ENCODE measurements at regions not wholly inside any gene's neighbourhood (a gene's known extent, or its start where the extent isn't known, plus 50 kb on each side); places are given as distances from the start of the nearest gene placed in this dataset.

DNA sequence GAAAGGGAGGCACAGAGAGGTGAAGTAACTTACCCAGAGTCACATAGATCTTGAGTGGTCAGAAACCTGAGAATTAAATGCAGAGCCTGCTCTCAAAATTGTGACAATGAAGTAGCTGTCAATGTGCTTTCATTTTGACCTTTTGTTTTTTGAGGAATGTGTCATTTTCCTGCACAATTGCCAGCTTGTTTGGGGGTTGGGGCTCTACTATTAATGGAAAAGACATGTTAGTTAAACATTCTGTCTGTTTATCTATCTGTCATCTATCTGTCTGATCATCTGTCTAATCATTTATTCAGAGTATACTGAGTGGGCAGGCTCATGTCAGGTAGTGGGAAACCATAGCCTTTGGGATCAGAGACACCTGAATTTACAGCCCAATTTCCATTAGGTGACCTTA is 428.4 kb downstream of the TSN start:
- DNase-seq: no peak

DNA sequence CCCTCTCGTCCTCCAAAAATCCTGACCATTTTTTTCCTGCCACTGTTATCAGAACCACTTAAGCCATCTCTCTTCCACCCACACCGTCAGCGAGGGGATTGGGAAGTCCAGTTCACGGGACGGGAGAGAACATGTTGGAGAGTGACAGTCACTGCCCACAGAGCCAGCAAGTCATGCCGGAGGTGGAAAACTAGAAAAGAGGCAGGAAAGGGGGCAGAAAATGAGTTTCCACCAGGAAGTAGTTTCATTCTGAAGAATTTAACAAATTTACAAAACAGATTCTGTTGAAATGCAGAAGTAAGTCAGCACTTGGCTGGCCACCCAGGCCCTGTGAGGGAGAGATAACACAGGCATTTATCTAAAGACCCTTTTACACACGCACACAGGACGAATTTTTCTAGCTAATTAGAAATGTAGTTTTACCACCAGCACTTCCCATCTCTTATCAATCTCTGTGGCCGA is 431.3 kb downstream of the TSN start:
- no peak for DNase-seq

DNA sequence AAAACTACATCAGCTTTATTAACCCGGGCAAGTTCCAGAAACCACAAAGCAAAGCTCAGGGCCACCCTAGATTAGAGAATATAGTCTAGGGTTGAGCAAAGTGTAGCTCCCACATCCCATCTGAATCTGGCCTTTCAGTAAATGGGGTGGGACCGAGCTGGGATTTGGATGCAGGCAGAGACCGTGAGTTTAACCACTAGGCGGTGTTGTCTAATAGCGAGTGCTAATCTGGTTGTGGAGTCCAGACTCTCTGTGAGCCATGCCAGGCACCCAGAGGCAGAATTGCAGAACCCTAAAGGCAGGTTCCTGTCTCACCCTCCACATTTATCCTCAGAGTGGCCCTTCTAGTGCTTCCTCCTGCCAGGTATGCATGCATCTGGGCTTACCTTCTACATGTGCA is 435.9 kb downstream of the TSN start:
- peak; percentile 38 for DNase-seq

DNA sequence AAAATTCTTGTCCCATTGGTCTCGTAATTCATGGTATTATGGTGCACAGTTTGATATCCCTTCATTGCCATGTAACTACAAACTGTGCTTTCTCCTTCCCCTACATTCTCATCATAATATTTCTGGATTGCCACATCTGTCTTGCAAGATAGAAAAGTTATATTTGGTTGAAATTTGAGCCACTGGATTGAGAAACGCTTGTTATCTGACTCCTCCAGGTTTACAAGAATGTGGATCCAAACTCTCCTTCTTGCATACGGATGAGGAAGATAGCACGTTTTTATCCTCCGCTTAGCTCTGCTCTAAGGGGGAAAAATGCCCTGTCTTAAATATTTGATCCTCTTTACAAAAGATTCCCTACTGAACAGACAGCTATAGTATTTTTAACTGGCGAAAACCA is 438.2 kb downstream of the TSN start:
- no peak for DNase-seq

DNA sequence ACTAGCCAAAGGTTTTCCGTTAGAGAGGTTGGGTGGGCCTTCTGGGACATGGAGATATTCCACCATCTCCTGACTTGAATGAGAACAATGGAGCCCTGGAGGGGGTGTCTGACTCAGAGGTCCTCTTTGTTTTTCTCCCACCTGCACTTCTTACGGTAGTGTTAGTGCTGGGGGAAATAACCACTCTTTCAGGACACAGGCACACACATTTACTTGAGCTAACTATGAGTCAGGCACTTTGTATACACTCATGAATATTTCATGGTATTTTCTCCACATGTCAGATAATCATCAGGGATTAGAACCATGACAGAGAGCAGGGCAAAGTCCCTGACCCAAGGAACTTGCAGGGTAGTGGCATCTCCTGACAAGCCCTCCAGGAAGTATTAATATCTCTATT is 439.1 kb downstream of the TSN start:
- no peak for DNase-seq

DNA sequence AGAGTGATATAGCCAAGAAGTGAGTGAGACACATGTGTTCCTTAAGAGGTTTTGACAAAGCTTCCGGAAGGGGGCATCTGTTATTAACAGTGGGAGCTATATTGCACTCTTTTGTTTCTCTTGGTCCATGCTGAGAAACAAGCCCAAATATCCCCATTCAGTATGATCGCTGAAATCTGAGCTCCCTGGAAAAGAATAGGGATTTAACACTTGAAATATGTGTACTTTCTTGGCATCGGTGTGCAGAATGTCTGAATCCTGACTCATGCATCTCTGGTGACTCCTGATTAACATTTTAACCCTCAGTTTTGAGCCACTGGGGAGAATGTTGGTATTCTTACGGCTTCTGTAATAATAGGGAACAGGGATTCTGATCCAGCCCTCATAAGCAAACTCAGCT is 448.1 kb downstream of the TSN start:
- DNase-seq: peak; percentile 83

DNA sequence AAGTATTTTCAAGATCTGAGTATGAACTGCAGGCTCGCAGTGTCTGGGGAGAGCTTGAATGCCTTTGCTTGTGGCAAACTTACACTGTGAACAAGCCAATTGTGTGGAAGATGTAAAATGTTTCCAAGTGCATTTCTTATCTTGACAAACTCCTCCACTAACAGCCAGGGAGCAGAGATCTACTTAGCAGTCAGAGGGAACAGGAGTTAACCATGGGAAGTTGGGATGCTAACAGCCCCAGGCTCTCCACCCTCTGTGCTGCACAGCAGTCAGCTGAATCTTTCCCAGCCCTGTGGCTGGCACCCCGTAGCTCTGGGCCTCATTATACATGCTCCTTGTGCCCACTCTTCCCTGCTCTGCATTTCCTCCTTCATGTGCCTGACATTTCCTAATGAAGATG is 450.2 kb downstream of the TSN start:
- DNase-seq: no peak

DNA sequence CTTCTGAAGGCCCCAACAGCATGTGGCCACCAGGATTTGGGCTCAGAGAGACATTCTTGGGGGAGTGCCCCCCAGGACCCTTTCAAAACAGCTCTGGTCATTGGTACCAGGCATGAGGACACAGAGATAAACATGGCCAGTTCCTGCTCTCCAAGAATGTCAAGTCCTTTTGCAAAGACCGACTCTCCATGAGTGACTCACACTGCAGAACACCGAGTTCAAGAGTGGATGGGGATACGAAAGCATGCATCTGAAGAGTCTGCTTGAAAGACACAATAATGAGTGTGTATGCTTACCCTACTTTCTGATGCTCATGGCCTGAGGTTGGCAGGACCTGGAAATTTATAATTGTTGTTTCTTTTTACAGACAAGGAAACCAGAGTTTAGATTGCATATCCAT is 450.6 kb downstream of the TSN start:
- DNase-seq: no peak

DNA sequence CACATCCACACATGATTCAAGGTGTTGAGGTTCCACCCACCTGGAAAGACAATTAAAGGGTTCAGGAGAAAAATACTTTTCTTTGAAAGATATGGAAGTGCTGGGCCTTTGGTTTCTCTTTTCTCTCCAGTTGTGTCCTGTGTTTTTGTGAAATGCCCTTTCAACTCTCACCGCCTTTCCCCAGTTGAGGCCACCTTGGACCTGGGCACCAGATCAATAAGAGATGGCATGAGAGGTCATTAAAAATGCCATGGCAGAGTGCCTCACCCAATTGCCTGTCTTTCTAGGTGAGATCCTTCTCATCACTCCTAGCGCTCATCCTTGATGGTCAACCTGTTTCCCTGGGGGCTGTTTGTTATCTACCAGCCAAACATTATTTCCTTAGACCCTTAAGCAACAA is 453.9 kb downstream of the TSN start:
- no peak for DNase-seq

DNA sequence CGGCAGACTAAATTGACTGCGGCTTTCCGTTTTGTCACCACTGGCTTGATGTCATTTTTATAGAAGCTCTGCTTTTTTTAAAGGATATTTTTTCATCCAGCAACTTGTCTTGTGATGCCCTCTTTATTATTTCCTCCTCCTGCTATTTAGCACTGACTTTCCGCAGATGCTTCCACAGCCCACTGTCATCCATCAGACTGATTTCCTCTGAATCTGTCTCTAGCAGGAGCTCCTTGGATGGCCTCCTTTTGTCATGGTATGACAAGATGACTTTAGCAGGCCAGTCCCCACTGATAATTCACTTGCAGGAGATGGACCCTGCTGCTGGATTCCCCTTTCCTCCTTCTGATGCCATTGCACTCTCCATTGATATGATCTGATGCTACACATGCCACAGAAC is 454.6 kb downstream of the TSN start:
- DNase-seq: no peak

DNA sequence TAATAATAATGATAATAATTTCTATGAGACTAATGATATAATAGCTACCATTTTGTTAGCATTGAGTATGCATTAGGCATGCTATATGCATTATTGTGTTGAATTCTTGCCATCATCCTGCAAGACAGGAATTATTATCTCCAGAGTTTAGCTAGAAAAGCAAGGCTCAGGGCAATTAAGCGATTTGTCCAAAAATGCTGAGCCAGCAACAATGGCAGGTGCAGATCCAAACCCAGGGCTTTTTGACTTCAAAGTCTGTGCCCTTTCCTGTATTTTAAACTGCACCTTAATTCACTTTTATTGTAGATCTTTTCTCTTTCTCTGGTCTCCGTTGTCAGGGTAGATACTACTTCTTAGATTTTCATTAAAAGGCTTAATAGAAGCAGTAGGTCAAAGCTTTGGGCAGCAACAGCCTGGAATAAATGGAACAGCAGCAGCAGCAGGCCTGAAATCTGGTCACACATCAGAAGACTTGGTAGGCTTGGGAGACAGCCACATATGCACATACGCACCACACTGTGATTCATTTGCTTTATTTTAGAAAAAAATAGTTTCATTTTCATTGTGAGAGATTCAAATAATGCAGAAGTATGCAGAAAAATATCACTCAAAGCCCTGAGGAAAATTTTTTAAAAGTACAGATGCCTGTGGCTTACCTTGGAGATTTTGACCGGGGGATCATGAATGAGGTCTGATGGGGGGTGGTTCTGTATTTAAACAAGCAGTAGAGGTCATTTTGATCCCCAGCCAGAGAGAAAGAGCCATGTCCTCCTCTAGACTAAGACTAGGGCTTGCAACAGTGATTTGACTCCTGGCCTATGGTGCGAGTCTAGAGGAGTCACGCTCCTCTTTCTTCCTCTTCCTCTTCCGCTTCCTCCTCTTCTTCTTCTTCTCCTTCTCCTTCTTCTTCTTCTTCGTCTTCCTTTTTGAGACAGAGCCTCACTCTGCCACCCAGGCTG is 455.7 kb downstream of the TSN start:
- no peak for DNase-seq

DNA sequence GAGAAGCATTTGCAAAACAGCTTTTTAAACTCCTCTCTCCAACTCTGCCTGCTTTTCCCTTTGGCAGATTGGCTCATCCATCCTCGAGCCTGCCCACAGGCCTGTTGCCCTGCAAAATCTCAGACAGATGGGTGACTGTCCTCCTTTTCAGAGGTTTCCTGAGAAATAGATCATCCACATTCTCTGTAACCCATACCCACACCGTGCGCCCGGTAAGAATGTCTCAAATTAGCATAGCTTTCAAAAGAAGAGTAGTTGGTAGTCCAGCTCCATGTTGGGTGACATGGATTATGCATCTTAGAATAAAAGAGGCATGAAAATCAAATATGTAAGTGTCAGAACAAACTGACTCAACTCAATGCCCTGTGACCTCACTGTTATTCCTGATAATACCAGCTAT is 457.9 kb downstream of the TSN start:
- DNase-seq: no peak

DNA sequence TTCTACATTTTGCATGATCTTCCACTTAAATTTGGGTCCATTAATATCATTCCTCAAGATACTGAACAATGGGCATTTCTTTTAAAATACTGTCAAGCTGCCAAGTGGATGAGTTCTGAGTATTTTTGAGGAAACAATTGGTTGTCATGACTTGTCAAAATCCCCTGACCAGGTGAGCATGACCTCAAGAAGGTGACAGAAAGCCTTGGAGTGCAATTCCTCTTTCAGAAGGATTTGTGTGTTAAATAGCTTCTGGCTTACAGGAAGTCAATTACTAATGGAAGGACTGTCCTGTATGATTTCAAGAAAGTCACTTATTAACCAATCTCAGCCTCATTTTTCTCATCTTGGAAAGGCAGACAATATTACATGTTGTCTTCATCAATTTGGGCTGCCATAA is 460.6 kb downstream of the TSN start:
- DNase-seq: no peak

DNA sequence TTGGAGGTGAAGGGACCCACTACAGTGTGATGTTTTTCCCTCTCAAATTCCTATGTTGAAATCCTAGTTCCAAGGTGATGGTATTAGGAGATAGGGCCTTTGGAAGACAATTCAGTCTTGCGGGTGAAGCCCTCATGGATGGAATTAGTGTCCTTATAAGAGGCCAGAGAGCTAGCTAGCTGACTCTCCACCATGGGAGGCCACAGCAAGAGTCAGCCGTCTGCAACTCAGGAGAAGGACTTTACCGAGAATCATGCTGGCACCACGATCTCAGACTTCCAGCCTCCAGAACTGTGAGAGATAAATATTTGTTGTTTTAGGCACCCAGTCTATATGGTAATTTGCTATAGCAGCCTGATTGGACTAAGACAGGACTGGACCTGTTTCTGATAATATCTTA is 461.4 kb downstream of the TSN start:
- DNase-seq: no peak

DNA sequence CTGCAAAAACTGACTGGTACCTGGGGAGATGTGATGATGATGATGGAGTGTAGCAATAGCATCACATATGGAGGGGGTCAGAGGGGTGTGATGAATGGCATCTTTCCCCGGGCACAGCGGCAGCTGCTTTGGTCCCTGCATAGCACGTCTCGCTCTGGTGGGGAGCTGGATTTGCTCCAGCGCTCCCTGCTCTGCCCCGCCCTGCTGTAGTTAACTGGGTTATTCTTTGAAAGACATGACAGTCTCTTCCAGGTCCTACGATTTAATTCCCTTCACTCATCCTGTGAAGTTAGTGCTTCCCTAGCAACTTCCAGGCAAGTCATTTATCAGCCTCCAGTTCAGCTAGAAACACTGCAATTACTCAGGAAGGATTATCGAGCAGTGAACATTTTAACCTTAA is 463.1 kb downstream of the TSN start:
- peak; percentile 25 for DNase-seq

DNA sequence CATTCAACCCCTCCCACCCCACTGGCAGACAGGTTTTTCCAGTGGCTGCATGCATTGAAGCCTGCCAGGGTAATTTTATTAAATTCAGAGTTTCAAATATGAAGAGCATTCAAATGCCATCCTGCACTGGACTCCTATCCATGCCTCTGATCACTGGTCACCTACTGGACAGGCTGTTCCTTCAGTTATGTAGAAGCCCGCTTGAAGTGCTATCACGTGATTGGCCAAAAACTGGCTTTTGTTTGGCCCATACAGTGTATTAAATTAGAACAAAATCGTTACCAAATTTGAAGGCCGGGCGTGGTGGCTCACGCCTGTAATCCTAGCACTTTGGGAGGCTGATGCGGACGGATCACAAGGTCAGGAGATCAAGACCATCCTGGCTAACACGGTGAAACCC is 464.1 kb downstream of the TSN start:
- DNase-seq: no peak

DNA sequence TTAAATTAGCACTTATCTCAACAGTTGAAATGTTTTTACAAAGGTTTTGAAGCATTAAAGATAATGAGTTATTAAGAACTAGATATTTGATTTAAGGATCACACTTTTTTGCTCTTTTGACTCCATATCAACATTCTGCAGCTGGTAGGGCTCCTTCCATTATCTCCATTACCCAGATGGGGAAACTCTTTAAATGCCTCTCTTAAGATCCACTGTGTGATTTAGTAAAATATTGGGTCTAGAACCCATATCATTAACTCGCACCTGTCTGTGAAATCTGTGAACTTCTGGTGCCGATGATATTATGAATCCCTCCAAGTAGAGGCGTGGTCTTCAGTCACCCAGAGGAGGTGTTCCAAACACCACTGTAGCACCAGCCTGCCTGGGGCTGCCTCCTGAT is 466.2 kb downstream of the TSN start:
- no peak for DNase-seq

DNA sequence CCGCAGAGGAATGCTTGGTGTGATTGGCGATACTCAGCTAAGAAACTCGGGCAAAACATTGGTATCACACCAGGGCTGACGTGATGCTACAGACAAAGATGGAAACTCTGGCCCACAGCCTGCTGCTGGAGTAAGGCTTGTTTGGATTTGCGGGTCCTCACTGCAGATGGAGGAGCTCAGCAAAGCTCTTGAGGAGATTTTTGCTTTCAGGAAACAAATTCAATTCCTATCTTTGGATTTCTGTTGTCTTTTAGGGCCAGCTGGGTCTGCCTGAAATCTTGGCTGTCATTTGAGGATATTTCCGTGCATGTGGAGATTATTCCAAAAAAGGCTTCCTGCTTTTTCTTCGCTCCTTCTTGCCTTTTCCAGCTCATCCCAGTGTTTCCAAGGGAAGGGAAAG is 475.8 kb downstream of the TSN start:
- DNase-seq: no peak

DNA sequence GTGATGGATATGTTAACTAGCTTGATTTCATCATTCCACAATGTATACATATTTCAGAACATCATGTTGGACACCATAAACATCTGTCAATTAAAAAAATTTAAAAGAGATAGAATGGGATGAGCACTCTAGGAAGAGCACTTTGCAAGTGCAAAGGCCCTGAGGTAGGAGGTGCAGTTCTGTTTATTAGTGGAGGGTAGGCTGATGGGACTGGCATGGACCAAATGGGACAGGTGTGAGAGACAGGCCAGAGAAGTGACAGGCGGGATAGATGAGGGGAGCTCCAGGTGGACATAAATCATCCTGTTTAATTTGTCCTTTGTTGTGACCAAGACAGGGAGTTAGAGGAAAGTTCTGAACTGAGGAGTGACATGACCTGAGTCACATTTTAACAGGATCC is 477.9 kb downstream of the TSN start:
- DNase-seq: no peak

DNA sequence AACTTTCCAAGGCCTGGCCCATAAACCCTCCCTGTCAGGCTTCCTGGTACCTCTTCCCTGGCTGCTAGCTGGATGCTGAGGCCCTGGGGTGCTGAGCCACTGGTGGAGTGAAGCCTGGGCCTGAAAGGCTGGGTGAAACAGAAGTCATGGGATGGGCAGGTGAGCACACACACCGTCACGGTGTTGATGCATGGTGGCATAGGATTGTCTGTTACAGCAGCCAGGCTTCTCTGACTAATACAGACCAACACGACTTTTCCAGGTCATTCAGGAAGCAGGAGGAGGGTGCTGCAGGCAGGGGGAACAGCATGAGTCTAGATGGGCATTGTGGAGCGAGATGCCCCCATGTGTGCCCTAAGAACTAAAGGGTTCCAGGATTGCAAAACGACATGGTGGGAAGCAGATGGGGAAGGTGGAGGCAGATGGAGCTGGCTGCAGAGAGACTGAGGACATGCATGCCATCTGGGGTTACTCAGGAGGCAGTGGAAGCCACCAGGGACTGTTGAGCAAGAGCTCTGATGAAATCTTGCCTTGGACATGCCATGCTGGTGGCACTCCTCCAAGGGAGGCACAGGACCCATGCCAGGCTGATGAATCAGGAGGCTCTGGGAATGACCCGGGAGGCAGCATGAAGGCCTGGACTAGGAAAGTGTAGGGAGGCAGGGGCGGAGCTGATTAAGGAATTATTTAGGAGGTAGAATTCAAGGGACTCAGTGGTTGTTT is 480.9 kb downstream of the TSN start:
- DNase-seq: peak; percentile 33

DNA sequence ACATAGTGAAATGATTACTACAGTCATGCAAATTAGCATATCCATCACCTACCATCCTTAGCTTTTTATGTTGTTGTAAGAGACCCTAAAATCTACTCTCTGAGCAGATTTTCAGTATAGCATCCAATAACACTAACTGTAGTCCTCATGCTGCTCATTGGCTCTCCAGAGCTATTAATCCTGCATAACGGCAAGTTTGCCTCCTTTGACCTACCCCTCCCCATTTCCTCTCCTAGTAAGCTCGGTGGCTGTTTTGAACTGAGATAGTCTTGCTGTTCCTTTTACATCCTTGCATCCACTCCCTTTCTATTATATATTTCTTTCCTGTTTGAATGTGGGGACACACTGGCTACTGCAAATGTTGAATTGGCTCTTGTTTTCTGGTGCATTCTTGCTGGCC is 481.5 kb downstream of the TSN start:
- DNase-seq: no peak

DNA sequence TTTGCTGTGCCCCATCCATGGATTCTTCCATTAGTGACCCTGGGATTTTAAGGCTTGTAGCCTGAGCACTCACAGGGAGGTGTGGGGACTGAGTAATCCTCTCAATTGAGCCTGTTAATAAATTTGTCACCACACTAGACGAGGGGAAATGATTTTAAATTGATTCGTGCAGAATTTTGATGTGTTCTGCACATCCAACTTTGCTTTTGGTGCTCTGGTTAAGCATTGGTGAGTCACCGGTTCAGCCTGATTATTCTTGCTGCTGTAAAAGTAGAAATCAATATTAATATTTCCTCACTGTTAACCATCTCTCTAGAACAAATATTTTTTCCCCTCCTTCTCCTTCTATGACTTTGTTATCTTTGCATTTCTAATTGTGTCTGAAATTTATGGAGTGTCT is 482.0 kb downstream of the TSN start:
- DNase-seq: no peak

DNA sequence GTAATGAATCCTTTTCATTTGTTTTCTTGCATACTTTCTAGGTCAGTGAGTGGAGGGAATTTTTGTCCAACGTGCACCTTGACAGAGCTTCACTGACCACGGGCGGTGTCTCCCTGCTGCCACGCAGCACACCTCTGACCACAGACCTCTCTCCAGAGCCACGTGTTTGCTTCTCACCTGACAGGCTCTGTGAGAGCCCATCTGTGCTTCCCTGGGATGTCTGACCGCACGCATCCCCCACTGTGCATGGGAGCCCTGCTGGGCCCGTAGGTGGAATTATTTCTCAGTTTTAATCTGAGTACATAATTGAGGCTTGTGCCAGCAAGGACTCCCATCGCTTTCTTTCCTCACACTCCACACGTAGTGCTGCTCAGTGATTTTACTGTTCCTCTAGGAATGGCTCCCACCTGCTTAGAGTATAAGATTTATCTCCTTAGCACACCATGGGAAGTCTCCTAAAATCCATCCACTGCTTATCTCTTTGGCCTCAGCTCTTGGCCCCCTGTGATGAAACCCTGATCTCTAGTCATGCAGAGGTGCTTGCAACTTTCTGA is 482.6 kb downstream of the TSN start:
- peak; percentile 33 for DNase-seq

DNA sequence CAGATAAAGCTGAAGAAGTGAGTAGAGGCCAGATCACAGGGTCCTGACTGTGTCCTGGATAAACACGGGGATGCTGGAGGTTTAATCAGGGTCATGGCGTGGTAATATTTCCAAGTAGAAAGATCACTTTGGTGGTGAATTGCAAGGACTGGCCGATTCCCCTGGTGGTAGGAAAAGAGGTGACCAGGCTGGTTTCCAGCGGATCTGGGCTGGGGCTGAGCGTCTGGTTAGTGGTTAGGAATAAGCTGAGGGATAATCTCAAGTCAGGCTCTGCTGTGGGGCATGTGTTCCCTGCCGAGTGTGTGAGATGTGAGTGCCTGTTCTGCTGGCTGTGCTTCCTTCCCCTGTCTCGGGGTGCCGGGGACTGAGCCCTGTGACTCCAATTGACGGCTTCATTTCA is 484.0 kb downstream of the TSN start:
- no peak for DNase-seq
